ENCODE measurements at regions not wholly inside any gene's neighbourhood (a gene's known extent, or its start where the extent isn't known, plus 50 kb on each side); places are given as distances from the start of the nearest gene placed in this dataset.

- Histone ChIP-seq H3K9me3 (ENCODE audit: insufficient read depth, low read depth) (no peaks in the 10 kb centered on the region), H3K27me3 (ENCODE audit: insufficient read depth, low read depth) (no peaks in the 10 kb centered on the region), H3K9me2 (ENCODE audit: insufficient read depth) (no peaks in the 10 kb centered on the region), H3K79me2 (ENCODE audit: low read depth) (no peaks in the 10 kb centered on the region), H3K36me3 (ENCODE audit: low read depth) (no peaks in the 10 kb centered on the region), H4K20me1 (ENCODE audit: insufficient read depth) (no peaks in the 10 kb centered on the region), H2AFZ (no peak overlapping the region), H3K4me2 (no peak overlapping the region), H3K4me1 (replicated peaks; ENCODE audit: insufficient read depth) (no peaks in the 10 kb centered on the region), H3K4me3 (no peak overlapping the region), H3F3A (ENCODE audit: insufficient read depth, low read depth) (no peaks in the 10 kb centered on the region), H3K27ac (no peak overlapping the region)
- CTCF ChIA-PET = no interaction called here
- no TSS peak for BruUV-seq (replicated peaks)
- DNase-seq = no peak
- POLR2A ChIA-PET (ENCODE audit: unreplicated experiment) = no interaction called here
- intact Hi-C loops (cut with micrococcal nuclease; ENCODE audit: unreplicated experiment) = no loop called here
- TF ChIP-seq EZH2 (IDR thresholded peaks at IDR 0.05; ENCODE audit: low read depth) (no peak), CTCF (conservative IDR thresholded peaks at IDR 0.05) (no peak)
Measured at GRCh38 chr15:62512904-62513303, 347.8 kb upstream of the C2CD4B start.

- CTCF ChIA-PET = no interaction called here
- no TSS peak for BruUV-seq (replicated peaks)
- Histone ChIP-seq H3K4me2 (no peak overlapping the region), H3K27ac (no peak overlapping the region), H3K36me3 (ENCODE audit: low read depth) (no peaks in the 10 kb centered on the region), H3K4me3 (no peak overlapping the region), H3F3A (ENCODE audit: insufficient read depth, low read depth) (no peaks in the 10 kb centered on the region), H3K79me2 (ENCODE audit: low read depth) (no peaks in the 10 kb centered on the region), H3K27me3 (ENCODE audit: insufficient read depth, low read depth) (no peaks in the 10 kb centered on the region), H3K4me1 (replicated peaks; ENCODE audit: insufficient read depth) (no peaks in the 10 kb centered on the region), H4K20me1 (ENCODE audit: insufficient read depth) (no peaks in the 10 kb centered on the region), H3K9me3 (ENCODE audit: insufficient read depth, low read depth) (no peaks in the 10 kb centered on the region), H2AFZ (no peak overlapping the region), H3K9me2 (ENCODE audit: insufficient read depth) (no peaks in the 10 kb centered on the region)
- POLR2A ChIA-PET (ENCODE audit: unreplicated experiment) = no interaction called here
- intact Hi-C loops (cut with micrococcal nuclease; ENCODE audit: unreplicated experiment) = no loop called here
- no peak for DNase-seq
- TF ChIP-seq EZH2 (IDR thresholded peaks at IDR 0.05; ENCODE audit: low read depth) (no peak), CTCF (conservative IDR thresholded peaks at IDR 0.05) (no peak)
Measured at GRCh38 chr15:62513893-62514292, 348.8 kb upstream of the C2CD4B start.

GRCh38 chr15:62515696-62516395, 350.8 kb upstream of the C2CD4B start:
- H4K20me1 ChIP-seq (ENCODE audit: insufficient read depth) = no peaks in the 10 kb centered on the region
- intact Hi-C loops (cut with micrococcal nuclease; ENCODE audit: unreplicated experiment) = no loop called here
- no peaks in the 10 kb centered on the region for H3K9me2 ChIP-seq (ENCODE audit: insufficient read depth)
- no peak for DNase-seq
- POLR2A ChIA-PET (ENCODE audit: unreplicated experiment) = no interaction called here
- H3K4me1 ChIP-seq (replicated peaks; ENCODE audit: insufficient read depth) = no peaks in the 10 kb centered on the region
- no peaks in the 10 kb centered on the region for H3K36me3 ChIP-seq (ENCODE audit: low read depth)
- TF ChIP-seq CTCF (conservative IDR thresholded peaks at IDR 0.05) (no peak), EZH2 (IDR thresholded peaks at IDR 0.05; ENCODE audit: low read depth) (no peak)
- no peak overlapping the region for H3K4me2 ChIP-seq
- no peaks in the 10 kb centered on the region for H3K9me3 ChIP-seq (ENCODE audit: insufficient read depth, low read depth)
- no peaks in the 10 kb centered on the region for H3K79me2 ChIP-seq (ENCODE audit: low read depth)
- CTCF ChIA-PET = no interaction called here
- H2AFZ ChIP-seq = no peak overlapping the region
- no peak overlapping the region for H3K4me3 ChIP-seq
- H3F3A ChIP-seq (ENCODE audit: insufficient read depth, low read depth) = no peaks in the 10 kb centered on the region
- no peaks in the 10 kb centered on the region for H3K27me3 ChIP-seq (ENCODE audit: insufficient read depth, low read depth)
- H3K27ac ChIP-seq = no peak overlapping the region
- BruUV-seq (replicated peaks) = no TSS peak
